HepG2 (cell line): ENCODE measurements at regions not wholly inside any gene's neighbourhood (a gene's known extent, or its start where the extent isn't known, plus 50 kb on each side); places are given as distances from the start of the nearest gene placed in this dataset.

Source experiments
- ARNT2 ChIP-seq: sonication (generic); formaldehyde crosslinking; IDR thresholded peaks from 2 replicates; pipeline ENCODE4 v1.8.0; 2022; ENCODE audit warnings: mild to moderate bottlenecking, low read depth, missing genetic modification reagents, moderate library complexity
- JUN ChIP-seq: sonication (generic); formaldehyde crosslinking; IDR thresholded peaks from 2 replicates; pipeline ENCODE4 v1.4.0; 2020; ENCODE audit warnings: mild to moderate bottlenecking, missing genetic modification reagents
- SMC3 ChIP-seq: IDR thresholded peaks from 2 replicates; pipeline ENCODE4 v1.6.1; 2011; ENCODE audit warnings: low read length, improper control_type of control experiment
- ZNF605 ChIP-seq: sonication (generic); formaldehyde crosslinking; IDR thresholded peaks from 2 replicates; pipeline ENCODE4 v1.8.0; 2022; ENCODE audit warnings: mild to moderate bottlenecking, missing genetic modification reagents
- TF ChIP-seq, protein P1 (sequence below), 2 experiments: fragments of 450-650 bp in 1 of 2; sonication (generic) in 1 of 2; formaldehyde crosslinking in 1 of 2; IDR thresholded peaks; 2 replicates each; pipeline versions ENCODE4 v1.6.1 to v1.8.0; 2016 to 2022; ENCODE audit warnings: antibody characterized with exemption in 1 of 2, mild to moderate bottlenecking in 1 of 2, missing genetic modification reagents in 1 of 2
- TF ChIP-seq, protein P2 (sequence below): IDR thresholded peaks from 2 replicates; pipeline ENCODE4 v1.4.0; 2020; ENCODE audit warnings: mild to moderate bottlenecking, missing genetic modification reagents
- TF ChIP-seq, protein P3 (sequence below): sonication (generic); formaldehyde crosslinking; IDR thresholded peaks from 2 replicates; pipeline ENCODE4 v1.9.0; 2021; ENCODE audit warnings: missing genetic modification reagents, borderline replicate concordance
- TF ChIP-seq, protein P4 (sequence below): sonication (generic); formaldehyde crosslinking; IDR thresholded peaks from 2 replicates; pipeline ENCODE4 v1.4.0; 2020; ENCODE audit warnings: mild to moderate bottlenecking, missing genetic modification reagents, borderline replicate concordance

DNA sequence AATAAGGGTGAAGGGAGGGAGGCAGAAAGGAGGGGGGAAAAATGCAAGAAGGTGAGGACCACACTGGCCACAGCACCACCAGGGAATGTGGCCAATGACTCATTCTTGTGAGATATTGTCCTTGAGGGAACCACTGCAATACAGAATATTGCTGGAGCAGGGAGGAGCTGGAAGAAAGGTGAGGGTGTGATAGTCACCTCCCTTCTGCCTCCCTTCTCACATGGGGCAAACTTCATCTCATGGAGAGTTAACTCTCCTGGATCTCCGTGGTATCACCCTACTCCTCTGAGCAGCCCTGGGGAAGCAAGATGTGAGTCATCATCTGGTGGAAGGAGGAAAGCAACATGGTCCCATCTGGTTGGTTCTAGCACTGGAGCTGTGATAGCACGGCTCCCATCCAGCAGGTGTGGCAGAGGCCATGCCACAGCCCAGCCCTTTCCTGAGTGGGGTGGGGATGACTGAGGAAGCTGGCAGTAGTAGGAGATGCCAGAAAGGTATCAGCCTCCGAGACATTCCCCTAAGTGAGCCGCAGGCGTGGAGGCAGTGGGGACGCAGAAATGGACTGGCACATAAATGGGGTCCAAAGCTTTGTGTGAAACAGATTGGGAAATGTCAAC, 115.9 kb upstream of the LPP start (continued):
- TF ChIP-seq, protein P1, sequence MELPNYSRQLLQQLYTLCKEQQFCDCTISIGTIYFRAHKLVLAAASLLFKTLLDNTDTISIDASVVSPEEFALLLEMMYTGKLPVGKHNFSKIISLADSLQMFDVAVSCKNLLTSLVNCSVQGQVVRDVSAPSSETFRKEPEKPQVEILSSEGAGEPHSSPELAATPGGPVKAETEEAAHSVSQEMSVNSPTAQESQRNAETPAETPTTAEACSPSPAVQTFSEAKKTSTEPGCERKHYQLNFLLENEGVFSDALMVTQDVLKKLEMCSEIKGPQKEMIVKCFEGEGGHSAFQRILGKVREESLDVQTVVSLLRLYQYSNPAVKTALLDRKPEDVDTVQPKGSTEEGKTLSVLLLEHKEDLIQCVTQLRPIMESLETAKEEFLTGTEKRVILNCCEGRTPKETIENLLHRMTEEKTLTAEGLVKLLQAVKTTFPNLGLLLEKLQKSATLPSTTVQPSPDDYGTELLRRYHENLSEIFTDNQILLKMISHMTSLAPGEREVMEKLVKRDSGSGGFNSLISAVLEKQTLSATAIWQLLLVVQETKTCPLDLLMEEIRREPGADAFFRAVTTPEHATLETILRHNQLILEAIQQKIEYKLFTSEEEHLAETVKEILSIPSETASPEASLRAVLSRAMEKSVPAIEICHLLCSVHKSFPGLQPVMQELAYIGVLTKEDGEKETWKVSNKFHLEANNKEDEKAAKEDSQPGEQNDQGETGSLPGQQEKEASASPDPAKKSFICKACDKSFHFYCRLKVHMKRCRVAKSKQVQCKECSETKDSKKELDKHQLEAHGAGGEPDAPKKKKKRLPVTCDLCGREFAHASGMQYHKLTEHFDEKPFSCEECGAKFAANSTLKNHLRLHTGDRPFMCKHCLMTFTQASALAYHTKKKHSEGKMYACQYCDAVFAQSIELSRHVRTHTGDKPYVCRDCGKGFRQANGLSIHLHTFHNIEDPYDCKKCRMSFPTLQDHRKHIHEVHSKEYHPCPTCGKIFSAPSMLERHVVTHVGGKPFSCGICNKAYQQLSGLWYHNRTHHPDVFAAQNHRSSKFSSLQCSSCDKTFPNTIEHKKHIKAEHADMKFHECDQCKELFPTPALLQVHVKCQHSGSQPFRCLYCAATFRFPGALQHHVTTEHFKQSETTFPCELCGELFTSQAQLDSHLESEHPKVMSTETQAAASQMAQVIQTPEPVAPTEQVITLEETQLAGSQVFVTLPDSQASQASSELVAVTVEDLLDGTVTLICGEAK (IDR thresholded peaks at IDR 0.05): no peak
- TF ChIP-seq, protein P1 (CRISPR knock-in tag; IDR thresholded peaks at IDR 0.05): 0 out of 2 replicates have a peak, but pooled peaks have one; percentile 24
- peak; percentile 1; the same call in 1 of the 2 replicates for TF ChIP-seq SMC3
- TF ChIP-seq, protein P2, sequence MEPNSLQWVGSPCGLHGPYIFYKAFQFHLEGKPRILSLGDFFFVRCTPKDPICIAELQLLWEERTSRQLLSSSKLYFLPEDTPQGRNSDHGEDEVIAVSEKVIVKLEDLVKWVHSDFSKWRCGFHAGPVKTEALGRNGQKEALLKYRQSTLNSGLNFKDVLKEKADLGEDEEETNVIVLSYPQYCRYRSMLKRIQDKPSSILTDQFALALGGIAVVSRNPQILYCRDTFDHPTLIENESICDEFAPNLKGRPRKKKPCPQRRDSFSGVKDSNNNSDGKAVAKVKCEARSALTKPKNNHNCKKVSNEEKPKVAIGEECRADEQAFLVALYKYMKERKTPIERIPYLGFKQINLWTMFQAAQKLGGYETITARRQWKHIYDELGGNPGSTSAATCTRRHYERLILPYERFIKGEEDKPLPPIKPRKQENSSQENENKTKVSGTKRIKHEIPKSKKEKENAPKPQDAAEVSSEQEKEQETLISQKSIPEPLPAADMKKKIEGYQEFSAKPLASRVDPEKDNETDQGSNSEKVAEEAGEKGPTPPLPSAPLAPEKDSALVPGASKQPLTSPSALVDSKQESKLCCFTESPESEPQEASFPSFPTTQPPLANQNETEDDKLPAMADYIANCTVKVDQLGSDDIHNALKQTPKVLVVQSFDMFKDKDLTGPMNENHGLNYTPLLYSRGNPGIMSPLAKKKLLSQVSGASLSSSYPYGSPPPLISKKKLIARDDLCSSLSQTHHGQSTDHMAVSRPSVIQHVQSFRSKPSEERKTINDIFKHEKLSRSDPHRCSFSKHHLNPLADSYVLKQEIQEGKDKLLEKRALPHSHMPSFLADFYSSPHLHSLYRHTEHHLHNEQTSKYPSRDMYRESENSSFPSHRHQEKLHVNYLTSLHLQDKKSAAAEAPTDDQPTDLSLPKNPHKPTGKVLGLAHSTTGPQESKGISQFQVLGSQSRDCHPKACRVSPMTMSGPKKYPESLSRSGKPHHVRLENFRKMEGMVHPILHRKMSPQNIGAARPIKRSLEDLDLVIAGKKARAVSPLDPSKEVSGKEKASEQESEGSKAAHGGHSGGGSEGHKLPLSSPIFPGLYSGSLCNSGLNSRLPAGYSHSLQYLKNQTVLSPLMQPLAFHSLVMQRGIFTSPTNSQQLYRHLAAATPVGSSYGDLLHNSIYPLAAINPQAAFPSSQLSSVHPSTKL: peak; percentile 22; the same call in 1 of the 2 replicates
- TF ChIP-seq ZNF605 (CRISPR knock-in tag): no peak
- TF ChIP-seq, protein P3, sequence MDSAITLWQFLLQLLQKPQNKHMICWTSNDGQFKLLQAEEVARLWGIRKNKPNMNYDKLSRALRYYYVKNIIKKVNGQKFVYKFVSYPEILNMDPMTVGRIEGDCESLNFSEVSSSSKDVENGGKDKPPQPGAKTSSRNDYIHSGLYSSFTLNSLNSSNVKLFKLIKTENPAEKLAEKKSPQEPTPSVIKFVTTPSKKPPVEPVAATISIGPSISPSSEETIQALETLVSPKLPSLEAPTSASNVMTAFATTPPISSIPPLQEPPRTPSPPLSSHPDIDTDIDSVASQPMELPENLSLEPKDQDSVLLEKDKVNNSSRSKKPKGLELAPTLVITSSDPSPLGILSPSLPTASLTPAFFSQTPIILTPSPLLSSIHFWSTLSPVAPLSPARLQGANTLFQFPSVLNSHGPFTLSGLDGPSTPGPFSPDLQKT (CRISPR knock-in tag): no peak
- 0 out of 2 replicates have a peak, but pooled peaks have one; percentile 42 for TF ChIP-seq JUN (CRISPR knock-in tag)
- TF ChIP-seq, protein P4, sequence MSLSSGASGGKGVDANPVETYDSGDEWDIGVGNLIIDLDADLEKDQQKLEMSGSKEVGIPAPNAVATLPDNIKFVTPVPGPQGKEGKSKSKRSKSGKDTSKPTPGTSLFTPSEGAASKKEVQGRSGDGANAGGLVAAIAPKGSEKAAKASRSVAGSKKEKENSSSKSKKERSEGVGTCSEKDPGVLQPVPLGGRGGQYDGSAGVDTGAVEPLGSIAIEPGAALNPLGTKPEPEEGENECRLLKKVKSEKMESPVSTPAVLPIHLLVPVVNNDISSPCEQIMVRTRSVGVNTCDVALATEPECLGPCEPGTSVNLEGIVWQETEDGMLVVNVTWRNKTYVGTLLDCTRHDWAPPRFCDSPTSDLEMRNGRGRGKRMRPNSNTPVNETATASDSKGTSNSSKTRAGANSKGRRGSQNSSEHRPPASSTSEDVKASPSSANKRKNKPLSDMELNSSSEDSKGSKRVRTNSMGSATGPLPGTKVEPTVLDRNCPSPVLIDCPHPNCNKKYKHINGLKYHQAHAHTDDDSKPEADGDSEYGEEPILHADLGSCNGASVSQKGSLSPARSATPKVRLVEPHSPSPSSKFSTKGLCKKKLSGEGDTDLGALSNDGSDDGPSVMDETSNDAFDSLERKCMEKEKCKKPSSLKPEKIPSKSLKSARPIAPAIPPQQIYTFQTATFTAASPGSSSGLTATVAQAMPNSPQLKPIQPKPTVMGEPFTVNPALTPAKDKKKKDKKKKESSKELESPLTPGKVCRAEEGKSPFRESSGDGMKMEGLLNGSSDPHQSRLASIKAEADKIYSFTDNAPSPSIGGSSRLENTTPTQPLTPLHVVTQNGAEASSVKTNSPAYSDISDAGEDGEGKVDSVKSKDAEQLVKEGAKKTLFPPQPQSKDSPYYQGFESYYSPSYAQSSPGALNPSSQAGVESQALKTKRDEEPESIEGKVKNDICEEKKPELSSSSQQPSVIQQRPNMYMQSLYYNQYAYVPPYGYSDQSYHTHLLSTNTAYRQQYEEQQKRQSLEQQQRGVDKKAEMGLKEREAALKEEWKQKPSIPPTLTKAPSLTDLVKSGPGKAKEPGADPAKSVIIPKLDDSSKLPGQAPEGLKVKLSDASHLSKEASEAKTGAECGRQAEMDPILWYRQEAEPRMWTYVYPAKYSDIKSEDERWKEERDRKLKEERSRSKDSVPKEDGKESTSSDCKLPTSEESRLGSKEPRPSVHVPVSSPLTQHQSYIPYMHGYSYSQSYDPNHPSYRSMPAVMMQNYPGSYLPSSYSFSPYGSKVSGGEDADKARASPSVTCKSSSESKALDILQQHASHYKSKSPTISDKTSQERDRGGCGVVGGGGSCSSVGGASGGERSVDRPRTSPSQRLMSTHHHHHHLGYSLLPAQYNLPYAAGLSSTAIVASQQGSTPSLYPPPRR (CRISPR knock-in tag): no peak
- TF ChIP-seq ARNT2: 0 out of 2 replicates have a peak, but pooled peaks have one; percentile 29
